ENCODE measurements at regions not wholly inside any gene's neighbourhood (a gene's known extent, or its start where the extent isn't known, plus 50 kb on each side); places are given as distances from the start of the nearest gene placed in this dataset.
A peak's percentile ranks its signal among the peaks of the same experiment; 100 is the strongest.

DNA sequence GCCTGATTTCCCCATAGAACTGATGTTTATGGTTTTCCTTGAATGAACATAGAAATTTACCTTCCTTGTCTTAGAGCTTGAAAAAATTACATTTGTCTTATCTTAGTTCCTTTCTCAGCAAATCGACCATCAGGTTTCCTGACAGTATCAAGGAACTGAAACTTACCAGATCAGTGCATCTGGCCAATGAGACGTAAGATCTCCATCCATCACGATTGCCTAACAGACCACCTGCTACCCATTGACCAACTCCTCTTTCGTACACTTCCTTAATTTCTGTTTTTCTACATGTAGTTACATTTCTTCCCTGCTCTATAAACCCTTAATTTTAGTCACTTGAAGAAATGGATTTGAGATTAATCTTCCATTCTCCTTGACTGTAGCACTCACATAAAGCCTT, 57.4 kb upstream of the TMPRSS15 start:
- DNase-seq (ENCODE audit: low read depth): no peak

DNA sequence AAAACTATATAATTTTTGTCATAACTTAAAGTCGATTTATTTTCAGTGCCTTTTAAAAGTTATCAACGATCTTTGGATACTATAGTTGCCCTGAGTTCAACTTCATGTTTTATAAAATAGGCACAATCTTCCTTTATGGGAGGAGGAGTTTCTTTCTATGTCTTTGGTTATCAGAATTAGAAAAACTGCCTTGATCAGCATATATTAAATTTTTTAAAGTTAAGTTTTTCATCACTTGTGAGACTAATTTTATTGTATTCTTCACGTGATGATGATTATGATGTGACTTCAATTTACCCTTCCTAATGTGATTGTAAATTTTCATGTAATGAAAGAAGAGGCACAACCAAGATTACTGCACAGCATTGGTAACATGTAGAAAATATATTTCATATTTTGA, 58.2 kb upstream of the TMPRSS15 start:
- DNase-seq (ENCODE audit: low read depth): no peak

DNA sequence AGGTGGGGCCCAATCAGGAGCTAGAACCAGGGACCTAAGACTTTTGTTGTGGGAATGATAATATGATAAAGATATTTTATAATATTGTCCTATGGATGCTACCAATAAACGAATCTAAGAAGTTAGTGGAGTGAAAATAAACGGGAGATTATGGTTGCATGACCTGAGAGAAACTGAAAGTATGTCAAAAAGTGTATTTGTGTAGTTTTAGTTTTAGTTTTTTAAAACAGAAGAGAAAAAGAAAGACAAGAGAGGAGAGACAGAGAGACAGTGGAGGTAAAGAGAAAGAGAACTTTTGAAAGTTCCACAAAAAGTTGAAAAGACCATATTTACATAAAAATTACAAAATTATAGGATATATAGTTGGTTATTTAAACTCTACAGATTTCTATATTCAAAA, 64.1 kb upstream of the TMPRSS15 start:
- no peak for DNase-seq (ENCODE audit: low read depth)

DNA sequence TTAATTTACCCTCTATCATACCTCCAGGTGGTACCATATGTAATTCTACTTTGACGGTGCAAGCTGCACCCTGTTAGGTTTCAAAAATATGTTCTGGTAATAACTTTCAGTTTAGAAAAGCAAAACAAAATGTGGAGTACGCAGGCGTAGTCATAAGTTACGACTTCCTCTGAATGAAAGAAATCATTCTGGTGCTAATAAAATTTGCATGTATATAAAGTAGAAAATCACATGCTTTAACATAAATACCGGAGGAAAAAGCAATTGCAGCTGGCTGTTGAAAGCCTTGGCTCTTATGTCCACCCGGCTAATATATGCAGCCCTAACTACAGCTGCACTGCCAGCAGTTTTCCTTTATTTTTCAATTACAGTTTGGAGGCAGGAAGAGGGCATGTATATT, 65.2 kb upstream of the TMPRSS15 start:
- DNase-seq (ENCODE audit: low read depth): no peak

DNA sequence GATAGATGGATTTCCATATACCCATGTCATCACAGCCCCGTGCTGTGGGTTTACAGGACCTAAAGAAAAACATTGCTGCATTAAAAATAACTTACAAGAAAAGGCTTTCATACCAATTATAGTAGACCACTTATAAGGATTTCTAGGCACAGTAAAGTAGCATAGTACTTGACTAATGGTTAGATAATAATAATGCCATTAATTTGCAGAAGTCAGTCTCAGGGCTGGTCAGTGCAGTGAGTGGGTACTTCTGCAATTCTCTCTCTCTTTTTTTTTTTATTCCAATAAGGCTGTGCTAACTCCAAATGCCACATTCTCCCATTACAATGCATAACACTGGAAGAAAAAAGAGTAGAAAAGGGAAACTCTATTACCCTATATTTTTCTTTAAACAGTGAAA, 73.1 kb upstream of the TMPRSS15 start:
- DNase-seq (ENCODE audit: low read depth): no peak

DNA sequence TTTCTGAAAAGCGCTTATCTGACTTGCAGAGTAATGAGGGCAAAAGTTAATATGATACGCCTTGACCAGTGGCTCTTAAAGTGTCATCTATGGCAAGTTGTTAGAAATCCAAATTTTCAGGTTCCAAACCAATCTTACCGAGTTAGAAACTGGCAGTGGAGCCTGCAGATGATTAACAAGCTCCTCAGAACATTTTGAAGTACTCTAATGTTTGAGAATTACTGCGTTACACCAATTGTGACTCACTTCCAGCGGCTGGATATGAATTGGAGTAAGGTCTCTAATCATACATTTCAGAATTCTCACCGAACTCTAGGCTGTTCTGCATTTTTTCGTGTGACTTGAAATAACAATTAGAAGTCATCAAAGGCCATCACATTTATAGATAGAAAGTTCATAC, 73.5 kb upstream of the TMPRSS15 start:
- DNase-seq (ENCODE audit: low read depth): peak; percentile 27

DNA sequence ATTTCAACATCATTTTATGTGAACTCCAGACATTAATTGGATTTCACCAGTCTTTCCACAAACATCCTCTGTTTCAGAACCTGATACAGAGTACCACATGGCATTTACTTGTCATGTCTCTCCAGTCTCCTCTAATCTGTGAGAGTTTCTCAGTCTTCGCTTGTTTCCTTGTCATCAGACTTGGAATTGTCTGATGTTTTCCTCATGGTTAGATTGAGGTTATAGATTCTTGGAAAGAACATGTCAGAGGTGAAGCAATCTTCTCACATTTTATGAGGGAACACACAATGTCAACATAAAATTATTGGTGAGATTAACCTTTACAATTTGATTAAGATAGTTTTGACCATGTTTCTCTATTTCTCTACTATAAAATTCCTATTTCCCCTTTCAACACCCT, 74.9 kb upstream of the TMPRSS15 start:
- DNase-seq (ENCODE audit: low read depth): no peak

DNA sequence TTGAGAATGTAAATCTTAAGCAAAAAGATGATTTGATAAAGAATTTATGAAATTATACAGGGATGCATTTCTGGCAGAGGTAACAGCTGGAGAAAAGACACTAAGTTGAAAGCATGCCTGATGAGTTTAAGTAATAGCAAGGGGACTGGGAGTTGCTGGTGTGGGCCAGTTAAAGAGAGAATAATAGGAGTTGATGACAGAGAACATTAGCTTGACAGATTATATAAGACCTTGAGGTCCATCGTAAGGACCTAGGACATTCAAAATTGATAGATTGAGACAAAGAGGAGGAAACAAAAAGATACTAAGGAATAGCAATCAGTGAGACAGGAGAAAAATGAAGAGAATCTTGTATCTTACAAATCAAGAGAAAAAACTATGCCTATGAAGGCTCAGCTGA, 84.7 kb upstream of the TMPRSS15 start:
- no peak for DNase-seq (ENCODE audit: low read depth)

DNA sequence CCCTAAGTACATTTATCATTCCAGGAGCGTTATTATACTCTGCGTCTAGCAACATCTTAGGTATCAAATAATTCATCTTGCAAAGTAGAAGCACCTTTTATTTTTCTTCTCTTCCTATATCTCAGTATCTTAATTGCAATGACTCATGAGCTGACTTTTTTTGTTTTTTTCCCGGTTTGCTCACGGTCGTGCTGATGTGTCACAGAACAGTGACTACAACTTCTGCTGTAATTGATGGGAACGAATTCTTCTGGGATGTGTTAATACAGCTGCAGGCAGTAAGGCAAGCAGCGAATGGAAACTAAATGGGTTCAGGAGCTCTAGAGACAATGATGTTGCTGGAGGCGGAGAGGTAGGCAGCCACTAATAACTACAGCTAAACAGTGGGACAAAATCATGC, 89.8 kb upstream of the TMPRSS15 start:
- peak; percentile 92 for DNase-seq (ENCODE audit: low read depth)

DNA sequence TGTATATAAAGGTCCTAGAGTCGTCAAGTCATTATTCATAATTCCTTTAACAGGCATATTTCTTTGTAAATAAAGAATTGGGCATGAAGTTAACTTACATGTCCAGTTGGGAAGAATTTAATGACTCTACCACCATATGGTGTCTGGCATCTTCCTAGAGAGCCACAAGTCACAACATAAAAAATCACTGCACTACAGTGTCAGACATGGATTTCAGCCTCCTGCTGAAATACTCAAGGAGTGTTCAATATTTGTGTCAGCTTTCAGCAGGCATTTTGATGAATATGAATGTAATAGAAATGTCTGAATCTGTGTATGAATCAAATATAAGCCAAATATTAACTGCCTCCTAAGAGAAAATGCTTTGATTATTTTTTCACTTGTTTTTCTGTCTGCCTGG, 91.9 kb upstream of the TMPRSS15 start:
- DNase-seq (ENCODE audit: low read depth): no peak

DNA sequence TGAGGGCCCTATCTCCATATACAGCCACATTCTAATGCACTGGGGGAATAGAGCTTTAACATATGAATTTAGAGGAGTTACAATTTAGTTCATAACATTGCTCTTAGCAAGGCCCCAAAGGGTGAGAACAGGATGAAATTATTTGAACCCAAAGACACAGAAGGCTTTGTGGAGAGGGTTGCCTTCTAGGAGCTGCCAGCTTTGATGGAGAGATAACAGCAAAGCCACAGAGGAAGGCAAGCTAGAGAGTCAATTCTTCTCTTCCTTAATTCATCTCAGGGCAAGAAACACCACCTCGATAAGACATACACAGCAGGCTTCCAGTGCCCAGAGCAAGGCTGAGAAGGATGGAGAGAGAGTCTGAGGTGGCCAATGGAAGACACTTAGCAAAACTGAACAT, 94.8 kb upstream of the TMPRSS15 start:
- DNase-seq (ENCODE audit: low read depth): no peak

DNA sequence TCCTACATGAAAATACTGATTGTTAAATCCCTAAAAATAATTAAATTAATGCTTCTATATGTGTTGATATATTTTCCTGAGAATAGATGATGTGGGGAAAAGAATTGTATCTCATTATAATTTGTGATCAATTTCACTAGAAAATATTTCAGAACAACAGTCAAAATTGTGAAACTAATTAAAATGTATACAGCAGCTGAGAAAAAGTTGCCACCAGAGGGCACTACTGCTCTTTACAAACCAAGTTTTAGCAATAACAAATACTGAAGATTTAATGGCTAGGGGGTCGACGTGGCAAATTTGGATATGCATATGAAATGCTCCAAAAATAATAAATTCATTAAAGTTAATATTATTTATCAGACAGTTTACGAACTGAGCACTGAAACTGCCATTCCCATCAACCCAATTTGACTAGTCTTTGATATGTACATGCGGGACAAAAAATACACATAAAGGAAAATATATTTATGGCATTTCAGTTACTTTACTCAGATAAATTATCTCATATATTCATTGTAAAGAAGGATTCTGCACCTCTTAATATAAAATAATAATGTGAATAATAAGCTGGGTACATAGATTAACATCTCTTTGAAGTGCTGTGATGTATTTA, 96.3 kb upstream of the TMPRSS15 start:
- no peak for DNase-seq (ENCODE audit: low read depth)

DNA sequence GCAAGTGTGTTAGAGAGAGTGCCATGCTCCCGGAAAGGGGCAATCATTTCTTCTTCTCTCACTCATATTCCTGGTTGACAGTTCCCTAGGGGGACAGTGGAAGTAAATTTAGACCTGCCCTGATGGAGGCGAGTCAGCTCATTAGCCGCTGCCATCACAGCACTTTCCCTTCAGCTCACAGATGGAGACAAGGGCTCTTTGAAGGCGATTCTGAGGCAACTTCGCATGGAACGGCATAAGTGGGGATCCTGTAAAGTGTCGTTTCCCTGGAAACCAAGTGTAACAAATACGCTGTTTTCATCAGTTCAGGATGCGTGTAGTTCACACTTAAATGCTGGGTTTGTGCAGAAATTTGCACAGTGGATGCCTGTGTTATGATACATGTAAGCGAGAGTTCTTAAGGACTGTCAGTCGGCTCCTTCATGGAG, 114.5 kb upstream of the TMPRSS15 start:
- no peak for DNase-seq (ENCODE audit: low read depth)

DNA sequence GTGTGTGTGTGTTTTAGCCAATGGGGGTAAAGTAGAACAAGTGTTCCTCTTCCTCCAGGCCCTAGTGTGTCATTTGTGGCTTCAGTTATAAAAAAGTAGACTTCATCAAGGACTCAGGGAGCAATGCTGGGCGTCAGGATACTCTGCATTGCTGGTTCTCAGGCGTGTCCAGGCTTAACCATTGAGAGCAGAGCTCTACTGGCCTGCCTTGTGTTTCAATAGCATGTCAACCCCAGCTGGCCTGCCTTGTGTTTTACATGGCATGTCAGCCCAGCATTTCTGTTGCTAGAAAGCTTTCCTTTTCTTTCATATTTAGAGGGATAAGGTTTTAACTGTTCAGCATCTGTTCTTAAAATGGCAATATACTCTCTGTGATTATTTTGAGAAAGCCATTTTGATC, 117.6 kb upstream of the TMPRSS15 start:
- DNase-seq (ENCODE audit: low read depth): no peak

DNA sequence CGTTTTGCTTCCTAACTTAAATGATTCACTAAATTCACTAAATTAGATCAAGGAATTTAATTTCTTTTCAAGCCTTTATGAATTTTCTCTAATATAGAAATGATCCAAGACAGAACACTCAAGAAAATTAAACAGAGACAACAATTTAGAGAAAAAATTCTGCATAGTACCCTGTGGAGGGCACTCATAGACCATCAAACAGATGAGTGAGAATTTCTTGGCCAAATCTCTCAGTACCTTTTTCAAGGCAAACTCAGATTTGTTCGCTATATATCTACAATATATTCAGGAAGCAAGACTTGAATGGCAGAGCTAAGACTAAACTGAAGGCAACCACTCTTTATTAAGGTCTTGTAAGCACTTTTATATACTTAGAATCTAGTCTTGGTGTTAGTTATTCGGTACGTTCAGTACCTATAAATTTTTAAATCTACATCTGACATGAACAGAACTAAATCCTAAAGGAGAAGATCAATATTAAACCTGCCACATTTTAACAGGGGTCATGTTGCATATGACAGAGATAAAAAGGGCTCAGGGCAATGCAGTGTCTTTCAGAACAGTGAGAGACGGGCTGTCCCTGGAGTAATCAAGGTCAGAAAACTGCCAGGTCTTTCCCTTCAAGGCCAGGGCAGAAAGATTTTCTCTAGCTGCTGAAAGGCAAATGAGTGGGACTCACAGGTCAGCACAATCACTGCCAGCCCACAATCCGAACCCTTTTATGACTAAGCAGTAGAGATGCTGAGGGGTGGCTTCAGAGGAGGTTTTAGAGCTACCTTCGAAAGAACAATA, 118.8 kb upstream of the TMPRSS15 start:
- no peak for DNase-seq (ENCODE audit: low read depth)

DNA sequence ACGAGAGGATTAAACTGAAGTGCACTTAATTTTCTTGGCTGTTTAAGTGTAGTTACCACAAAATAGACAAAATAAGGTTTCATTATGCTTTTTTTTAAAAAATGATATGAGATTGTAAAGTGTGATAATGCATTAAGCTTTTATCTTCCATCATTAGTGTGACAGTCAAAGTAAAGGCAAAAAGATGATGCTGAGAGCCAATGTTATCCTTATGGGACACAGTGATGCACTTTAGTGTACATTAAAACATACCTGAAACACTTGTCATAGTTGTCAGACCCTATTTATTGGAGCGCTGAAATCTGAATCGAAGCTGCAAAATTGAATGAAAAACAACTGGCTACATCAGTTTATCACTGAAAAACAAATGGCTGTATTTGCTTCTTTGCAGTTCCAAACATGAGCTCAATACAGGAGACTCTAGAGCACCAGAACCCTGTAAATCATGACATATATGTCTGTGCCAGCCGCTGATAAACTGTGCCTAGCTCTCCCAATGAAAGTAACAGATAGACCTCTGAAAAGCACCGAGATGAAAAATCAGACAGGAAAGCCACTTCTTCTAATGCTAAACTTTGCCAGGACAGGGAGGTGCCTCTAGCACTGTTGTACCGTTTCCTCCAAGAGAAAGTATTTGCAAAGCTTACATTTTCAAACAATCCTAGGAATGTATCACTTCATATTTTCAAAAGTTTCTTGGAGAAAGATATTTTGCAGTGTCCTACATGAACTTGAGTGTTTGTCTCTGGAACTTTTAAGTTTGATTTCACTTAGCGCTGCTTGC, 120.7 kb upstream of the TMPRSS15 start:
- no peak for DNase-seq (ENCODE audit: low read depth)

DNA sequence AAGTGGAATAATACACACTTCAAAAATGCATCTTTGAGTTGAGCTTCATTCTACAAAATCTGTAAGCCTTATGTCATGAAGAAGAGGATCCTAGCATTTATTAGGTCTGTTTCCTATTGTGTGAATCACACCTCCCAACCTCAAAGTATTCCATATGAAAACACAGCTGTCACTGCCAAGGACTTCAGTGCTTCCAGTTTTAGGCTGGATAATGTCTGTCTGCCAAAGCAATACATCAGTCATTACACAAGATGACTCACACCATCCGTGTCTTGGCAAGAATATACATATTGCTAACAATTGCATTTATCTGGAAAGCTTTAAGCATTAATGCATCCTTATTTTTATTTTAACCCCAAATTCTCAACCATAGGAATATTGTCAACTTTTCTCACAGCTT, 125.7 kb upstream of the TMPRSS15 start:
- peak; percentile 92 for DNase-seq (ENCODE audit: low read depth)

DNA sequence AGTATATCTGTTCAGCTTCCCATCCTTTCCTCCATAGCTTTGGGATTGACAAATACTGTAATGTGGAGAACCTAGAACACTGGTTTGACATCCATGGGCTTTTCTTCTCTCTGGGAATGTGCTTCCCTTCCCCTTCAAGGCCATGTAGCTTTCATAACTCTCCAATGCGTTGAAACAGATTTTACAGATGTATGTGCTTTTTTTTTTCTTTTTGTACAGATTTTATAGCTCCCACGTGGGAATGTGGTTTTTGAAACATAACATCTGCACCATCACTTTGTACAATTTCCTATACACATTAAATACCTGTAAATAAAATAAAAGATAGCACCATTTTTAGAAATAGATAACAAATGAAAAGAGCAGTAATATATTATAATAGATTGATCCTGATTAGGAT, 138.5 kb upstream of the TMPRSS15 start:
- no peak for DNase-seq (ENCODE audit: low read depth)

DNA sequence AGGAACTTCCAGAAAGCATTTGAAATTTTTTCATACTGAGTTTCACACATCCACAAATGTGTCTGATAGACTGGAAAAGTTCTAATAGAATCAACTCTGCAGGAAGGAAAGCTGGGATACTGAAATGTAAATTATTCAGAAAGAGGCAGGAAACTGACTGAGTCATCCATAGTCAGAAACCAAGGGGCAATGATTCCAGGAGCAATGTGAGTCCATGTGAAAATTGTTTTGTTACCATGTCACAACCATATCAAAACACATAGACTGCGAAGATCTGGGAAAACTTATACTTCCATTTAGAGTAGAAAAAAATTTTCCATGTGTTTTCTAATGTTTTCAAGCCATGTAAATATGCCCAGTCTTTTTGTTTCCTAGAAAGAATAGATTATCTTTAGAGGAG, 142.3 kb upstream of the TMPRSS15 start:
- DNase-seq (ENCODE audit: low read depth): peak; percentile 83

DNA sequence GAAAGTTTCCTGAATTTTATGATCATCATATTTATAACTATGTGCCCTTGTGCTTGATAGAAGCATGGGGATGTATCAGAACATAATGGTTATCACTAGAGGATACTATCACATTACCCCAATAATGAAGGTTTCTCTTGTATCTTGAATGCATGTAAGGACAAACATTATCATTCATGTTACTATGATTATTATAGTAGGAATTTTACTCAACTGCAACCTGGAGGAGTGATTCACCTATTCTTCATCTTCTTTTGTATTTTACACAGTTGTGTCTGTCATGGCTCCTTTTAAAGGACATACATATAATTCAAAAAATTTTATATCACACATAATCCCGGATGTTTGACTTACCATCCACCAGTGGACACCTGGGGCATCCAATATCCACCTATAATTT, 143.8 kb upstream of the TMPRSS15 start:
- DNase-seq (ENCODE audit: low read depth): no peak

DNA sequence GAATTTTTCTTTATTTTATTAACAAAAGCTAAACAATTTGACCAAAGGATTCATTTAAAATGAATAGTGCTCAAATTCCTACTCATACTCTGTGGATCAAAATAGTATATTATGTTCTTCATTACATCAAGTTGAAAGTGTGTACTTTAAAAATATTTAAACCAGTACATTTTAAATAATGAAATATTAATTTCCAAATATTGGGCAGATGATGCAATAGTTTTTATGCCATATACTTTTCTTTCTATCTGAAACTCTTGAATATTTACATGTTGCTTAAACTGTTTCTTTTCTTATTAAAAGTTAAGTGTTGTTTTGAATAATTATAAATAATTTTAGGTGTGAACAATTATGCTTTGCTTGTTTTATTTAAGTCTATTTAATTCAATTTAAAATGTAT, 144.7 kb upstream of the TMPRSS15 start:
- no peak for DNase-seq (ENCODE audit: low read depth)

DNA sequence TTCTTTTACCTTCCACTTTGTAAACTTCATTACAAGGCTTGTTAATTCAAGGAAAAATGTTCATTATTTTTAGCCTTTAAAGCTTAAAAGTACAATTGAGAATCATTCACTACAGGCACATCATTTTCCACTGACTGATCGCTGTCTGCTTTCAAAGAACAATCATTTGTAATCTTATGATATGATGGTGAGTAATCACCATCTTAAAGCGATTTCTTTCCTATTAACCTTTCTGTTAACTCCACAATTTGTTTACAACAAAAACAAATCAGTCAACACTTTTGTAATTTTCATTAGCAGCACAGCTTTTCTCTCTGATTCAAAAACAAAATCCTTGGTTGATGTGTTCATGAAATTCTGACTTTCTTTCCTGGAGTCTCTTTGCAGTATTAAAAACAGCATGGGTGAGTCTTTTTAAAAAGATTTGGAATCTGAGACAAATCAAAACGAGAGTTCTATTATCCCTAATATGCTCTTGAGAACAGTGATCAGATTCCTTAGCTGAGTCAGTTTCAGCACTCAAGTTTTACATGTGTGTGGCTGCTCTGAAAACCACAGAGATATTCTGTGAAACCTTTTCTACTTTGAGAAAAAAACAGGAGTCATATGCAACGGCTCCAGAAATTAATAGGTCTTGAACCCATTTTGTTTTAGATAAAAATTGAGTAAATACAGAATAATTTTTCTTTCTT, 145.8 kb upstream of the TMPRSS15 start:
- DNase-seq (ENCODE audit: low read depth): peak; percentile 15

All from HT1080 (cell line).